ENCODE measurements at regions not wholly inside any gene's neighbourhood (a gene's known extent, or its start where the extent isn't known, plus 50 kb on each side); places are given as distances from the start of the nearest gene placed in this dataset.

- H3K27me3 ChIP-seq (replicated peaks in 1 of 4; ENCODE audit: control insufficient read depth in 3 of 4, extremely low read depth in 1 of 4, insufficient read depth in 3 of 4, low read length in 3 of 4): no peaks in the 10 kb centered on the region
- peak overlapping the region; percentile 96 for H4K91ac ChIP-seq (replicated peaks; ENCODE audit: insufficient read length, low read length)
- H3K18ac ChIP-seq (ENCODE audit: extremely low read depth, low read length): peak overlapping the region; percentile 64
- H3K23me2 ChIP-seq (ENCODE audit: low read depth, low read length): no peaks in the 10 kb centered on the region
- H3K4me3 ChIP-seq (ENCODE audit: extremely low read depth in 1 of 4, insufficient read depth in 2 of 4, low read depth in 3 of 4, low read length in 4 of 4): no peak overlapping the region
- peak overlapping the region in 1 of 2 experiments; percentile 48; a peak in 1 of 4 replicates for H3K4me2 ChIP-seq (ENCODE audit: insufficient read depth in 1 of 2, low read depth in 2 of 2, low read length in 2 of 2)
- H2AFZ ChIP-seq (ENCODE audit: low read length): no peak overlapping the region
- peak overlapping the region; percentile 99 for H2BK20ac ChIP-seq (ENCODE audit: low read length)
- no peak overlapping the region for H3K56ac ChIP-seq (replicated peaks; ENCODE audit: insufficient read length, low read depth, low read length)
- 81% methylated on average over 10 of the region's 10 CpGs; no CpG with 5 or more reads in 1 of the 2 experiments for WGBS, 2 experiments (ENCODE audit: extremely low coverage in 1 of 2, insufficient coverage in 1 of 2, insufficient read length in 1 of 2, insufficient replicate concordance in 2 of 2, low coverage in 1 of 2, low lambda C conversion rate in 2 of 2, missing lambda C conversion rate in 1 of 2)
- ChIA-PET POLR2A (ENCODE audit: partially characterized antibody) (interaction anchor here (1.5 kb wide), 1 partner anchor 472 kb away, joined by 3 read pairs; no protein-coding TSS in a partner anchor), CTCF (ENCODE audit: partially characterized antibody) (interaction anchor here (0.6 to 3.0 kb wide), 2 partner anchors 16 to 26 kb away, joined by 3 to 16 read pairs; no protein-coding TSS in a partner anchor)
- H2BK15ac ChIP-seq (ENCODE audit: low read length): peak overlapping the region; percentile 23; the same call in 1 of the 2 replicates
- FAIRE-seq (no peak), DNase-seq (ENCODE audit: low read depth in 1 of 2, low spot score in 2 of 2) (peak in 1 of 2 experiments; percentile 20)
- TF ChIP-seq RAD21 (IDR thresholded peaks at IDR 0.05 in 1 of 2, conservative IDR thresholded peaks at IDR 0.05 in 1 of 2; ENCODE audit: low read depth in 2 of 2, low read length in 2 of 2): no peak
- TF ChIP-seq CEBPB (IDR thresholded peaks at IDR 0.05; ENCODE audit: low read depth, low read length): no peak
- no peak for TF ChIP-seq RNF2 (IDR thresholded peaks at IDR 0.05; ENCODE audit: borderline replicate concordance, low read depth, low read length, missing control alignments, poor library complexity, severe bottlenecking)
- TF ChIP-seq CTBP2 (IDR thresholded peaks at IDR 0.05; ENCODE audit: borderline replicate concordance, insufficient read depth, insufficient read length, low read length): no peak
- TF ChIP-seq CREB1 (IDR thresholded peaks at IDR 0.05): no peak
- TF ChIP-seq YY1 (IDR thresholded peaks at IDR 0.05; ENCODE audit: low read depth, low read length): no peak
- TF ChIP-seq TAF1 (IDR thresholded peaks at IDR 0.05; ENCODE audit: low read depth, low read length): no peak
- H3K36me3 ChIP-seq (ENCODE audit: control insufficient read depth in 2 of 4, insufficient read depth in 4 of 4, low read length in 3 of 4): no peaks in the 10 kb centered on the region
- peaks cover 53 to 70% (median 57%) of the 10 kb centered on the region in 4 experiments for H3K4me1 ChIP-seq (replicated peaks in 1 of 4; ENCODE audit: control insufficient read depth in 3 of 4, insufficient read depth in 4 of 4, low read length in 3 of 4)
- no peaks in the 10 kb centered on the region for H3K79me1 ChIP-seq (ENCODE audit: low read depth, low read length)
- H2BK5ac ChIP-seq (ENCODE audit: low read depth, low read length): peak overlapping the region; percentile 76; the same call in 1 of the 2 replicates
- H4K8ac ChIP-seq (ENCODE audit: extremely low read depth, insufficient read depth, low read length): no peak overlapping the region
- H3K27ac ChIP-seq (ENCODE audit: low read depth, low read length): no peak overlapping the region
- no peaks in the 10 kb centered on the region for H3K79me2 ChIP-seq (ENCODE audit: control insufficient read depth in 1 of 2, insufficient read depth in 2 of 2, low read length in 2 of 2)
- H4K20me1 ChIP-seq (replicated peaks in 1 of 2; ENCODE audit: control insufficient read depth in 1 of 2, insufficient read depth in 2 of 2, low read length in 2 of 2): no peaks in the 10 kb centered on the region
- peak overlapping the region; percentile 98 for H2BK12ac ChIP-seq (ENCODE audit: low read depth, low read length)
- no peak overlapping the region for H3K23ac ChIP-seq (ENCODE audit: insufficient read length)
- no peak overlapping the region for H3K9ac ChIP-seq (replicated peaks in 1 of 4; ENCODE audit: extremely low read depth in 1 of 4, low read depth in 3 of 4, low read length in 3 of 4)
- H3K4ac ChIP-seq (replicated peaks; ENCODE audit: insufficient read length, low read depth, low read length): peak overlapping the region; percentile 86
- H3K9me3 ChIP-seq (ENCODE audit: insufficient read depth in 2 of 2, low read depth in 1 of 2, low read length in 1 of 2): no peaks in the 10 kb centered on the region
- H3K14ac ChIP-seq (ENCODE audit: insufficient read length): no peak overlapping the region
- peak overlapping the region; percentile 57 for H4K5ac ChIP-seq (ENCODE audit: insufficient read length, low read depth, low read length)
- H2BK120ac ChIP-seq (replicated peaks; ENCODE audit: low read depth, low read length): peak overlapping the region; percentile 95
- H2AK5ac ChIP-seq (ENCODE audit: low read depth, low read length): peak overlapping the region; percentile 97; the same call in 1 of the 2 replicates
These were observed 223.0 kb downstream of the OPA1 start for GRCh38 chr3:193816028-193816395.

All from H1 (cell line).